Suprapubic skin (tissue), 4 donors: ENCODE measurements at regions not wholly inside any gene's neighbourhood (a gene's known extent, or its start where the extent isn't known, plus 50 kb on each side); places are given as distances from the start of the nearest gene placed in this dataset.

Source experiments
- DNase-seq, 2 donors: peaks; one replicate each; pipeline ENCODE4 v3.0.0-alpha.2; 2019; ENCODE audit warnings: low spot score in 2 of 2
- H3K27ac ChIP-seq: fragments of 200-600 bp; sonication (generic); one replicate; pipeline ENCODE4 v1.5.1; 2019
- H3K27me3 ChIP-seq: fragments of 200-600 bp; sonication (generic); one replicate; pipeline ENCODE4 v1.5.1; 2019
- H3K36me3 ChIP-seq: fragments of 200-600 bp; sonication (generic); one replicate; pipeline ENCODE4 v1.5.1; 2019
- H3K4me1 ChIP-seq: fragments of 200-600 bp; sonication (generic); one replicate; pipeline ENCODE4 v1.5.1; 2019
- H3K4me3 ChIP-seq: fragments of 200-600 bp; sonication (generic); one replicate; pipeline ENCODE4 v1.5.1; 2019; ENCODE audit warnings: mild to moderate bottlenecking
- H3K9me3 ChIP-seq: fragments of 200-600 bp; sonication (generic); one replicate; pipeline ENCODE4 v1.5.1; 2019
- EP300 ChIP-seq: sonication (generic); formaldehyde crosslinking; IDR thresholded peaks from one replicate; pipeline ENCODE4 v1.6.1; 2017; ENCODE audit warnings: antibody characterized with exemption
- POLR2A ChIP-seq, 2 donors: fragments of 450-650 bp; IDR thresholded peaks; one replicate each; pipeline ENCODE4 v1.6.1; 2017; ENCODE audit warnings: antibody characterized with exemption in 2 of 2, mild to moderate bottlenecking in 2 of 2, moderate library complexity in 2 of 2
- POLR2AphosphoS5 ChIP-seq, 3 donors: sonication (generic); formaldehyde crosslinking; IDR thresholded peaks; one replicate each; pipeline ENCODE4 v1.6.1; 2017; ENCODE audit warnings: antibody characterized with exemption in 3 of 3
- WGBS: methylation state at CpG from one replicate; pipeline ENCODE4 v1.1.5; 2018; 5-methylcytosine and 5-hydroxymethylcytosine counted together
- TF ChIP-seq, protein P1 (sequence below), 2 donors: fragments of 200-600 bp in 1 of 2; fragments of 450-650 bp in 1 of 2; sonication (generic) in 1 of 2; IDR thresholded peaks; one replicate each; pipeline ENCODE4 v1.5.1; 2016 to 2019; ENCODE audit warnings: antibody characterized with exemption in 2 of 2, mild to moderate bottlenecking in 1 of 2, moderate library complexity in 1 of 2

DNA sequence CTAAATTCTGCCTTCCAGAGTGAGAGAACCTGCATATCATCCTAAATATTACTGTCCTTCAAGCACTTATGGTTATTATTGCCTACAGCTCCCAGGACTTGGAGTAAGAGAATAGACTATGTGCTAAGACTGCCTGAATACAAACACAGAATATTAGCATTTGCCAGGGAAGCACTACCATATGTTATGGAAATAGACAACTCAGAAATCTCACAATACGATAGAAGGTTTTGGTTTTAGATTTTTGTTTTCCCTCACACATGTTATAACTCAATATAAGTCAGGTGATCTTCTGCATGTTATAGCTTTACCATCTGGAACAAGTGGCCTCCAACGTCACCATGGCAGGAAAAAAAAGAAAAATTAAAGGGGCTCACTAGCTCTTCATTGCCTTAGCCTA lies 413.9 kb downstream of the LRRIQ3 start:
- H3K27ac ChIP-seq = no peak overlapping the region
- no peaks in the 10 kb centered on the region for H3K27me3 ChIP-seq
- H3K9me3 ChIP-seq = no peaks in the 10 kb centered on the region
- no peak overlapping the region for H3K4me3 ChIP-seq
- no peaks in the 10 kb centered on the region for H3K36me3 ChIP-seq
- no peak for DNase-seq
- no peaks in the 10 kb centered on the region for H3K4me1 ChIP-seq
- WGBS = 70% methylated on average over 2 of the region's 2 CpGs
- TF ChIP-seq POLR2A (IDR thresholded peaks at IDR 0.05) = no peak
- no peak for TF ChIP-seq POLR2AphosphoS5 (IDR thresholded peaks at IDR 0.05)
- TF ChIP-seq, protein P1, sequence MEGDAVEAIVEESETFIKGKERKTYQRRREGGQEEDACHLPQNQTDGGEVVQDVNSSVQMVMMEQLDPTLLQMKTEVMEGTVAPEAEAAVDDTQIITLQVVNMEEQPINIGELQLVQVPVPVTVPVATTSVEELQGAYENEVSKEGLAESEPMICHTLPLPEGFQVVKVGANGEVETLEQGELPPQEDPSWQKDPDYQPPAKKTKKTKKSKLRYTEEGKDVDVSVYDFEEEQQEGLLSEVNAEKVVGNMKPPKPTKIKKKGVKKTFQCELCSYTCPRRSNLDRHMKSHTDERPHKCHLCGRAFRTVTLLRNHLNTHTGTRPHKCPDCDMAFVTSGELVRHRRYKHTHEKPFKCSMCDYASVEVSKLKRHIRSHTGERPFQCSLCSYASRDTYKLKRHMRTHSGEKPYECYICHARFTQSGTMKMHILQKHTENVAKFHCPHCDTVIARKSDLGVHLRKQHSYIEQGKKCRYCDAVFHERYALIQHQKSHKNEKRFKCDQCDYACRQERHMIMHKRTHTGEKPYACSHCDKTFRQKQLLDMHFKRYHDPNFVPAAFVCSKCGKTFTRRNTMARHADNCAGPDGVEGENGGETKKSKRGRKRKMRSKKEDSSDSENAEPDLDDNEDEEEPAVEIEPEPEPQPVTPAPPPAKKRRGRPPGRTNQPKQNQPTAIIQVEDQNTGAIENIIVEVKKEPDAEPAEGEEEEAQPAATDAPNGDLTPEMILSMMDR (IDR thresholded peaks at IDR 0.05) = no peak

- Histone ChIP-seq H3K27ac (no peak overlapping the region), H3K4me3 (no peak overlapping the region), H3K27me3 (no peaks in the 10 kb centered on the region), H3K36me3 (no peaks in the 10 kb centered on the region), H3K4me1 (no peaks in the 10 kb centered on the region), H3K9me3 (no peaks in the 10 kb centered on the region)
- DNase-seq = no peak
- WGBS = 62% methylated on average over 6 of the region's 6 CpGs
- TF ChIP-seq EP300 = no peak
These were observed 414.6 kb downstream of the LRRIQ3 start for GRCh38 chr1:73783352-73783751.

DNA sequence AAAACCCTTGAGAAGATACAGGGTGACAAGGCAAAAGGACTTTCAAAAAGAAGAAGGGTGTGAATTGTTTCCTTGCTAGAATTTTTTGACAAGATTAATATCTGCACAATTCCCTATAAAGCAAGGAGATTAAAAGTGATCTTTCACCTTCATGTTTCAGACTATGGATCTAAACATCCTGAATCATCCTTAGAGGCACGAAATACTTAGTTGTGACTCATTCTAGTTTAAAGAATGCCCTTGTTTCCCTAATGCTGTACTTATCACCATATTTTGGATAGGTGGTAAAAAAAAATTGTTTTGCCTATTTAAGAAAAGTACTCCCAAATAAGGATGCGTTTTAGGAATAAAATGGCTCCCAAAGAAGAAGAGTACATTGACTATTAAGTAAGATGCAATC lies 415.1 kb downstream of the LRRIQ3 start:
- WGBS = 71% methylated on average over 2 of the region's 2 CpGs
- DNase-seq = no peak
- Histone ChIP-seq H3K4me3 (no peak overlapping the region), H3K27ac (no peak overlapping the region), H3K4me1 (no peaks in the 10 kb centered on the region), H3K27me3 (no peaks in the 10 kb centered on the region), H3K9me3 (no peaks in the 10 kb centered on the region), H3K36me3 (no peaks in the 10 kb centered on the region)
- TF ChIP-seq EP300 = no peak
- TF ChIP-seq, protein P1 (IDR thresholded peaks at IDR 0.05) = no peak
- no peak for TF ChIP-seq POLR2A (IDR thresholded peaks at IDR 0.05)
- TF ChIP-seq POLR2AphosphoS5 (IDR thresholded peaks at IDR 0.05) = no peak

GRCh38 chr1:73781251-73781650 lies 416.7 kb downstream of the LRRIQ3 start:
- TF ChIP-seq EP300 (no peak), POLR2AphosphoS5 (IDR thresholded peaks at IDR 0.05) (no peak), POLR2A (IDR thresholded peaks at IDR 0.05) (no peak)
- TF ChIP-seq, protein P1 (IDR thresholded peaks at IDR 0.05) = no peak
- H3K9me3 ChIP-seq = no peaks in the 10 kb centered on the region
- no peak overlapping the region for H3K4me3 ChIP-seq
- no peaks in the 10 kb centered on the region for H3K27me3 ChIP-seq
- no peak overlapping the region for H3K27ac ChIP-seq
- no peaks in the 10 kb centered on the region for H3K4me1 ChIP-seq
- H3K36me3 ChIP-seq = no peaks in the 10 kb centered on the region
- 92% methylated on average over 2 of the region's 2 CpGs for WGBS
- no peak for DNase-seq

DNA sequence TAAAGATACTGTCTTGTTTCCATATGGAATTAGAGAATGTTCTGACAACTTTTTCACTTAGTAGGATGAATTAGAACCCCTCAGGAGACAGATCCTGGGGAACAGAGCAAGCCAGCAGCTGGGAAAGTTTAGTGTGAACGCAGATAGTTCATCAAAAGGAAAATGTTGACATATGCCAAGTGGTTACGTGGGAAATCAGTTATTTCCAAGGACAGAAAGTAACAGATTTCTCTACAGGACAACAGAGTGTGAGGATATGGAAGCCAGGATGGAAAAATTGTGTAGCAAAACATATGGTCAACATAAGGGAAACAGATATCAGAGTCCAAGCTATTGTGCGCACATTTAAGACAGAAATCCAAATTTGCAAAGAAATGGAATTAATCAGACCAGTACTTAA lies 419.5 kb downstream of the LRRIQ3 start:
- Histone ChIP-seq H3K27ac (no peak overlapping the region), H3K27me3 (no peaks in the 10 kb centered on the region), H3K4me3 (no peak overlapping the region), H3K9me3 (no peaks in the 10 kb centered on the region), H3K4me1 (no peaks in the 10 kb centered on the region), H3K36me3 (no peaks in the 10 kb centered on the region)
- WGBS = 59% methylated on average over 3 of the region's 3 CpGs
- no peak for DNase-seq
- TF ChIP-seq, protein P1 (IDR thresholded peaks at IDR 0.05) = no peak
- TF ChIP-seq POLR2AphosphoS5 (IDR thresholded peaks at IDR 0.05) (no peak), EP300 (no peak), POLR2A (IDR thresholded peaks at IDR 0.05) (no peak)

DNA sequence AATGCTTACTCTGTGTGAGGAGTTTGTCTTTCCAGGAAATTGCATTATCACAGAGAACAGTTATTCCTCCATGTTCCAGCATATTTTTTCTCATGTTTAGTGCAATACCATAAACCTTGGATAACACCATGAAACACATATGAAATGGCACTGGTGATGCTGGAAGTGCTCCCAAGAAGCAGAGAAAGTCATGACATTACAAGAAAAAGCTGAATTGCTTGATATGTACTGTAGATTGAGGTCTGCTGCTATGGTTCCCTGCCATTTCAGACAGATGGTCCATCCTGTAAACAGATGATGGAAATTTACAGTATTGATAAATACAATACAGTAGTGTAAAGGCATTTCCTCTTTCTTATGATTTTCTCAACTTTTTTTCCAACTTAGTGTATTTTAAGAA lies 422.1 kb downstream of the LRRIQ3 start:
- TF ChIP-seq POLR2AphosphoS5 (IDR thresholded peaks at IDR 0.05) (no peak), EP300 (no peak), POLR2A (IDR thresholded peaks at IDR 0.05) (no peak)
- TF ChIP-seq, protein P1 (IDR thresholded peaks at IDR 0.05) = no peak

More for the DNA sequence above, 422.1 kb downstream of the LRRIQ3 start:
- Histone ChIP-seq H3K27ac (no peak overlapping the region), H3K9me3 (no peaks in the 10 kb centered on the region), H3K27me3 (no peaks in the 10 kb centered on the region), H3K4me3 (no peak overlapping the region), H3K36me3 (no peaks in the 10 kb centered on the region), H3K4me1 (no peaks in the 10 kb centered on the region)
- no peak for DNase-seq
